Ascending aorta (tissue), 2 donors: ENCODE measurements at regions not wholly inside any gene's neighbourhood (a gene's known extent, or its start where the extent isn't known, plus 50 kb on each side); places are given as distances from the start of the nearest gene placed in this dataset.

ENCODE experiments used
- DNase-seq, 2 donors: peaks; one replicate each; pipeline ENCODE4 v3.0.0-alpha.2; 2019; ENCODE audit warnings: low spot score in 2 of 2
- H3K27ac ChIP-seq, 2 donors: fragments of 200-600 bp; sonication (generic); one replicate each; pipeline ENCODE4 v1.5.1; 2016 to 2017; ENCODE audit warnings: mild to moderate bottlenecking in 1 of 2
- H3K27me3 ChIP-seq: fragments of 200-600 bp; sonication (generic); one replicate; pipeline ENCODE4 v1.5.1; 2017
- H3K36me3 ChIP-seq, 2 donors: fragments of 200-600 bp; sonication (generic); one replicate each; pipeline ENCODE4 v1.5.1; 2016
- H3K4me1 ChIP-seq, 2 donors: fragments of 200-600 bp; sonication (generic); one replicate each; pipeline ENCODE4 v1.5.1; 2016 to 2017; ENCODE audit warnings: mild to moderate bottlenecking in 1 of 2
- H3K4me3 ChIP-seq, 2 donors: fragments of 200-600 bp; sonication (generic); one replicate each; pipeline ENCODE4 v1.5.1; 2016 to 2017; ENCODE audit warnings: mild to moderate bottlenecking in 1 of 2
- H3K9me3 ChIP-seq, 2 donors: fragments of 200-600 bp; sonication (generic); one replicate each; pipeline ENCODE4 v1.5.1; 2016
- CTCF ChIP-seq, 3 experiments: fragments of 200-600 bp in 2 of 3; fragments of 450-650 bp in 1 of 3; sonication (generic) in 2 of 3; IDR thresholded peaks; one replicate each; pipeline ENCODE4 v1.5.1; 2016 to 2019; ENCODE audit warnings: antibody characterized with exemption in 3 of 3, mild to moderate bottlenecking in 1 of 3, moderate library complexity in 1 of 3
- intact Hi-C: fragments of 100-400 bp; cut with DNase I; formaldehyde crosslinking; loops from one replicate; pipeline ENCODE4 v1.15.1; 2023

- Histone ChIP-seq H3K27ac (no peak overlapping the region), H3K4me1 (no peaks in the 10 kb centered on the region), H3K4me3 (no peak overlapping the region), H3K27me3 (peaks cover 6% of the 10 kb centered on the region), H3K36me3 (no peaks in the 10 kb centered on the region), H3K9me3 (no peaks in the 10 kb centered on the region)
- intact Hi-C loops = no loop called here
- DNase-seq = no peak
- TF ChIP-seq CTCF (IDR thresholded peaks at IDR 0.05) = no peak
Observed at GRCh38 chr2:242051463-242051862, 181.9 kb downstream of the RTP5 start.

GRCh38 chr2:242052421-242052820 is 182.9 kb downstream of the RTP5 start:
- no peaks in the 10 kb centered on the region for H3K4me1 ChIP-seq
- no peak for TF ChIP-seq CTCF (IDR thresholded peaks at IDR 0.05)
- no peaks in the 10 kb centered on the region for H3K9me3 ChIP-seq
- no peaks in the 10 kb centered on the region for H3K36me3 ChIP-seq
- no peak overlapping the region for H3K4me3 ChIP-seq
- peaks cover 6% of the 10 kb centered on the region for H3K27me3 ChIP-seq
- intact Hi-C loops = no loop called here
- no peak overlapping the region for H3K27ac ChIP-seq
- peak in 1 of 2 donors; percentile 44 for DNase-seq

- intact Hi-C loops = no loop called here
- no peak for TF ChIP-seq CTCF (IDR thresholded peaks at IDR 0.05)
- peak in 1 of 2 donors; percentile 42 for DNase-seq
- no peak overlapping the region for H3K27ac ChIP-seq
- no peaks in the 10 kb centered on the region for H3K27me3 ChIP-seq
- no peak overlapping the region for H3K4me3 ChIP-seq
- H3K36me3 ChIP-seq = no peaks in the 10 kb centered on the region
- H3K9me3 ChIP-seq = no peaks in the 10 kb centered on the region
- no peaks in the 10 kb centered on the region for H3K4me1 ChIP-seq
Observed at GRCh38 chr2:242053921-242054320, 184.4 kb downstream of the RTP5 start.

- Histone ChIP-seq H3K4me1 (no peaks in the 10 kb centered on the region), H3K9me3 (no peaks in the 10 kb centered on the region), H3K36me3 (no peaks in the 10 kb centered on the region), H3K27me3 (no peaks in the 10 kb centered on the region), H3K27ac (no peak overlapping the region), H3K4me3 (no peak overlapping the region)
- intact Hi-C loops = no loop called here
- no peak for TF ChIP-seq CTCF (IDR thresholded peaks at IDR 0.05)
- peak in 1 of 2 donors; percentile 41 for DNase-seq
Observed at GRCh38 chr2:242054406-242054805, 184.9 kb downstream of the RTP5 start.

- no peaks in the 10 kb centered on the region for H3K27me3 ChIP-seq
- no peak overlapping the region for H3K27ac ChIP-seq
- intact Hi-C loops = no loop called here
- DNase-seq = peak in 1 of 2 donors; percentile 54
- TF ChIP-seq CTCF (IDR thresholded peaks at IDR 0.05) = no peak
- H3K9me3 ChIP-seq = no peaks in the 10 kb centered on the region
- no peaks in the 10 kb centered on the region for H3K4me1 ChIP-seq
- H3K36me3 ChIP-seq = no peaks in the 10 kb centered on the region
- no peak overlapping the region for H3K4me3 ChIP-seq
Observed at GRCh38 chr2:242054881-242055801, 185.6 kb downstream of the RTP5 start.
